Stimulated activated naive CD8-positive, alpha-beta T cell treated with anti-CD3 and anti-CD28 coated beads, Interleukin-15, Interleukin-2, amounts not matched to agents 100 U/mL and 50 U/mL, for 24 hours (primary cell): ENCODE measurements at regions not wholly inside any gene's neighbourhood (a gene's known extent, or its start where the extent isn't known, plus 50 kb on each side); places are given as distances from the start of the nearest gene placed in this dataset.
A peak's percentile ranks its signal among the peaks of the same experiment; 100 is the strongest.
"Not testable (repeated sequence)": the region's sequence is repeated elsewhere in the genome, so short reads cannot be mapped to it uniquely, and the experiment has no call there.

Source experiments
- ATAC-seq: fragments of 150-1000 bp; cut with Tn5 transposase; one replicate; pipeline ENCODE4 v1.10.0; 2021
- DNase-seq: peaks from one replicate; pipeline ENCODE4 v3.0.0; 2021

DNA sequence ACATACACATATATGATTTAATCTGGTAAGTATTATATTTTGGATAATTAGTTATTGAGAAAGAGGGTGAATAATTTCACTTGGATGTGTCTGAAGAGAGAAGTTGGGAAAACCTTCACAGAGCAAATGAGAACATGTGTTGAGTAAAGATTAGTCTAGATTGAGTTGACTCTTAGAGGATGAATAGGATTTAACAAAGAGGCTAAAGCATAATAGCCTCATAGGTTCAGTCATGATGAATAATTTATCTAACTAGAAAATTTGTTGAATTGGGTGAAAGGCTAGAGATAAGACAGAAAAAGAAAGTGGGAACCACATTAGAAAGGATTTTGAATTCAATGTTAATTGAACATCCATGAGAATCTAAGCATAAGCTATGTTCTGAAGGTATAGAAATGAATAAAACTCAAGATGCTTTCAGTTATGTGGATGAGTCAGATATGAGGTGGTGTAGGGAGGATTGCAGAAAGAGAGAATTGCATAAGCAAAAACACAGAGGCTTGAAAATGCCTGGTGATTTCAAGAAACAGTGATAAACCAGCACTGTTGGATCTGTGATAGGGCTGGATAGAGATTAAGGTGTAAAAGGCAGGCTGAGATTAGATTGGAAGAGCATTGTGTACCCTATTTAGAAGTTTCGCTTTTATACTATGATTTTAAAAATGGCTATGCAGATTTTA, 207.6 kb upstream of the NR3C2 start:
- peak; percentile 40 for ATAC-seq
- DNase-seq: no peak

- DNase-seq (no peak), ATAC-seq (no peak)
Measured at GRCh38 chr4:148643851-148644250, 201.6 kb upstream of the NR3C2 start.

GRCh38 chr4:148642907-148643306, 200.7 kb upstream of the NR3C2 start:
- ATAC-seq (no peak), DNase-seq (no peak)

- DNase-seq, ATAC-seq: not testable (repeated sequence)
Measured at GRCh38 chr4:148638079-148638478, 195.9 kb upstream of the NR3C2 start.

- ATAC-seq: not testable (repeated sequence)
Measured at GRCh38 chr4:148637453-148637852, 195.2 kb upstream of the NR3C2 start.

DNA sequence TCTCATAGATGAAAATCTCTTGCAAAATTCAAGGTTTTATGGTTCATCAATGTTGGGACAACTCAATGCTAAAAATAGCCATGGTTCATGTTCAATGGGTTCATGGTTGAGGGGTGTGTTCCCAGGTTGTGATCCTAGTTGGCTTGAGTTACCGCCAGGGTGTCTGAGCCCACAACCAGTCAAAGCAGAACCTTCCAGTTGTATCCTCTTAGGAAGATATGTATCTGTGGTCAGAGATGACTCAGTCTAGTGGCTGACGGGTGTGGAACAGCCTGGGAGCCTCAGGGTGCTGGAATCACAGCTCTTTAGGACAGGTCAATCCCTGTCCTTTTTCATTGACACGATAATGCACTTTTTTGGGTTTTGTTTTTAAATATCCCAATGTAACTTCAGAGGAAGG, 192.3 kb upstream of the NR3C2 start:
- no peak for ATAC-seq
- DNase-seq: no peak

More at GRCh38 chr4:148637453-148637852, 195.2 kb upstream of the NR3C2 start:
- DNase-seq: not testable (repeated sequence)

GRCh38 chr4:148633720-148634119, 191.5 kb upstream of the NR3C2 start:
- ATAC-seq (no peak), DNase-seq (no peak)

GRCh38 chr4:148632476-148632875, 190.3 kb upstream of the NR3C2 start:
- no peak for DNase-seq
- no peak for ATAC-seq

GRCh38 chr4:148630051-148630450, 187.8 kb upstream of the NR3C2 start:
- DNase-seq (no peak), ATAC-seq (no peak)

- ATAC-seq: no peak
- no peak for DNase-seq
Measured at GRCh38 chr4:148618856-148619255, 176.6 kb upstream of the NR3C2 start.

DNA sequence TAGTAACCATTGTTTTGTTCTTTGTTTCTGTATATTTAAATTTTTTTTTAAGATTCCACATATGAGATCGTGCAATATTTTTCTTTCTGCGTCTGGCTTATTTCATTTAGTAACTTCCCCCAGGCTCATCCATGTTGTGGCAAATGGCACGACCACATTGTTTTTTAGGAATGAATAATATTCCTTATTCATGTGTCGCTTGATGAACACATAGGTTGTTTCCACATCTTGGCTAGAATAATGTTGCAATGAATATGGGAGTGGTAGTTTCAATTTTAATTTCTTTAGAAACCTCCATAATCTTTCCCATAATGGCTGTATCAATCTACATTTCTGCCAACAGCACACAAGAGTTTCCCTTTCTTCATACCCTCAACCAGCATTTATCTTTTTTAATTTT, 166.8 kb upstream of the NR3C2 start:
- no peak for ATAC-seq
- no peak for DNase-seq

GRCh38 chr4:148598418-148599207, 156.4 kb upstream of the NR3C2 start:
- not testable (repeated sequence) for DNase-seq, ATAC-seq

GRCh38 chr4:148589182-148589581, 147.0 kb upstream of the NR3C2 start:
- ATAC-seq (no peak), DNase-seq (no peak)

GRCh38 chr4:148575577-148575976, 133.4 kb upstream of the NR3C2 start:
- DNase-seq (no peak), ATAC-seq (no peak)

DNA sequence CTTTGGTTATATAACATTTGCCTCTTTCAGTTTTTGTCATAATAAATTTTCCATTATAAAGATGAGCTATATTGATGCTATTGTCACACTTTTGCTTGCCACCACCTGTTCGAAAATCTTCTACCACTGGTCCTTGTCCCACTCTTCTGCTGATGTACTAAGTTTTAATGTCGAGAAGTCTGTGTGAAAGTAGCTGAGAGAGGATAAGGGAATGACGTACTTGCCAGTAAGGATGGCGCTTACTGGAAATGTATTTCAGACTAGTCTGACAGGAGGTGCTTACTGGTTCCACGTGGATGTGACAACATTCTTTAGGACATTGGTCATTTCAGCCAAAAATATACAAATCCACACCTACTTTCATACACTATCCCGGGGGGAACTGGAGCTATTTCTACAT, 132.7 kb upstream of the NR3C2 start:
- ATAC-seq: no peak
- DNase-seq: no peak

DNA sequence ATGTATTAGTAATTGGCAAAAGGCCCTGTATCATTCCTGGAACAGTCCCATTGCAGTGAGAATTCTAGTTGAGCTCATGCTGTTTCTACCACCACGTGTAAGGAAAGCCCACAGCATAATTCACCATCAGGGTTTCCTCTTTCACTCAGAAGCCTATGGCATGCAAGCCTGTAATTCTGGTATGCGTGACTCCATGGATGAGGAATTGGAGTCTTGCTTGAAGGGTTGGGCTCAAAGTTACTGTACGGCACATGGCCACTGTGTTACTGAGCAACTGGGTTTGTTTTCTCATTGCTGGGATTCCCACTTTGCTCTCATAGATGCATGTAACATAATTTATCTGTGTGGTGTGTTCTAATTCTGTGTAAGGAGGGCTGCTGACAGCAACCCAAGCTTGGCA, 132.3 kb upstream of the NR3C2 start:
- DNase-seq (no peak), ATAC-seq (no peak)

GRCh38 chr4:148574066-148574465, 131.9 kb upstream of the NR3C2 start:
- DNase-seq (no peak), ATAC-seq (no peak)

GRCh38 chr4:148573296-148573695, 131.1 kb upstream of the NR3C2 start:
- DNase-seq: no peak
- ATAC-seq: no peak

GRCh38 chr4:148565801-148566200, 123.6 kb upstream of the NR3C2 start:
- ATAC-seq (no peak), DNase-seq (no peak)

DNA sequence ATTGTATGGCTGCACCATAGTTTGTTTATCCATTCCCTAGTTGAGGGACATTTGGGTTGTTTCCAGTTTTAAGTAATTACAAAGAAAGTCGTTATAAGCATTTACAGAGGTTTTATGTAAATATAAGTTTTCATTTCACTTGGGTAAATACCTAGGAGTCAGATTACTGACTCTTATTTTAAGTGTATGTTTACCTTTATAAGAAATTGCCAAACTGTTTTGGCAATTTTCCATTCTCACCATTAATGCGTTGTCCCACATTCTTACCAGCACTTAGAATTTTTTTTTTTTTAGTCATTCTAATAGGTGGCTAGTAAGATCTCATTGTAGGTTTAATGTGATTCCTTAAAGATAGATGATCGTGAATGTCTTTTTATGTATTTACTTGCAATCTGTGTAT, 121.5 kb upstream of the NR3C2 start:
- ATAC-seq (no peak), DNase-seq (no peak)

DNA sequence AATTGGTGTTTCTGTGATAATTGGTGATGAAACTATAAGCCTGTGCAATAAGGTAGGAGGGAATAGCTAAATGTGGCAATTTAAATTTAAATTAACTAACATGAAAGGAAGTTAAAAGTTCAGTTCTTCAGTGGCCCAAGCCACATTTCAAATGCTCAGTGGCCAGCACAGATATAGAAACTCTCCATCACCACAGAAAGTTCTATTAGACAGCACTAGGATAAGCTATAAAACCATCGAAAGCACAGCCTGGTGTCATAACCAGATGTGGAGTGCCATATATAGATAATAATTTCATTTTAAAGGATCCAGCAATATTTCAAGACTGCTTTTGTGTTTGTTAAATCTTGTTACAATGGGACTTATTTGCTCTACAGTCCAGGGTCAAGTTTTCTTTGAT, 119.3 kb upstream of the NR3C2 start:
- no peak for DNase-seq
- ATAC-seq: no peak

GRCh38 chr4:148557793-148558192, 115.6 kb upstream of the NR3C2 start:
- DNase-seq (no peak), ATAC-seq (no peak)

DNA sequence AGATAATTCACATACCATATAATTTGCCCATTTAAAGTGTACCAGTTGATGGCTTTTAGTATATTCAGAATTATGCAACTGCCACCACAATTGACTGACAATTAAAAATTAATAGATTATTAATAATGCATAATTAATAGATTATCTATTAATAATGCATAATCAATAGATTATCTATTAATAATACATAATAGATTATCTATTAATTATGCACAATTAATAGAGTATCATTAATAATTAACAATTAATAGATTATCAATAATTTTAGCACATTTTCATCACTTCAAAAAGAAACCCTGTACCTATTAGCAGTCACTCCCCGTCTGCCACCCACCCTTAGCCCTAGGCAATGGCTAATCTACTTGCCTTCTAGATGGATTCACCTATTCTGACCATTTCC, 108.6 kb upstream of the NR3C2 start:
- DNase-seq (no peak), ATAC-seq (no peak)
